NCI-H510A (cell line): ENCODE measurements at regions not wholly inside any gene's neighbourhood (a gene's known extent, or its start where the extent isn't known, plus 50 kb on each side); places are given as distances from the start of the nearest gene placed in this dataset.

Experiments used
- DNase-seq: peaks from one replicate; lab custom pipeline; 2025; lab: John Stamatoyannopoulos, UW

DNA sequence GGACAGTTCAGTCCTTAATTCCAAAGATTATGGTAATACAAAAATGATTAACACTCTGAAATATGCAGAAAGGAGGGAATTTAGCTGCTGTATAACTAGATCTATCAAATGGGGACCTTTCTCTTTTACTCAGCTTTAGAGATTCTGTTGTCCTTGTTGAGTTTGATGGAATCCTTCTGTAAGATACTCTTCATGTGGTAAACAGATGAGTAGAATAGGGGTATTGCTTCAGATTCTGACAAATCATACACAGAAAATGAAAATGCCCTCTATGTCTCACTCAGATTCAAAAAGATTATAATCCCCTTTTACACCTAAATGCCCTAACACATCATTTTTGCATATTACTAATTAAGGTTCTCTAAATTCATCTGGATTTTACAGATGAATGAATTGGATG lies 50.7 kb downstream of the ARHGAP35 start:
- DNase-seq: no peak

GRCh38 chr19:46913198-46913851 lies 52.5 kb downstream of the ARHGAP35 start:
- DNase-seq: no peak

DNA sequence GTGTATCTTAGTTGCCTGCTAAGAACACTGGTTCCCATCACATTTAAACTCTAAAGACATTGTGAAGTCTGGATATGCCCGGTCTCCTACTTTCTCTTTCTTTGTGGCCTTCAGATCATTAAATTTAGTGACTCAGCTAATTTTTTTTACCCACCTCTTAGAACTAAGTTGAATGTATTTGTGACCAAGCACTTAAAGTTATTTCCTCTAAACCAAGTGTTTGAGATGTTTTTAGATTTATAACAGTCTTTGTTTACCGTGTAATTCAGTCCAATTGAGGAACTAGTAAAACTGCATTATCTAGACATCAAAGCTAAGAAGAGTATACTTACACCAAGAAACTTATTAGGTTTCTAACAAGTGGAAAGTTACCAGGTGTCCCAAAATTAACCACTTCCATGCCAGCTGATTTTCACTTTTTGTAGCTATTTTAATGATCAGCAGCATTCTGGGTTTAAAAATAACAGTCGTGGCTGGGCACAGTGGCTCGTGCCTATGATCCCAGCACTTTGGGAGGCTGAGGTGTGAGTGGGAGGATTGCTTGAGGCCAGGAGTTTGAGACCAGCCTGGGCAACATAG lies 53.1 kb downstream of the ARHGAP35 start:
- no peak for DNase-seq

- no peak for DNase-seq
Measured at GRCh38 chr19:46915386-46915785, 54.6 kb downstream of the ARHGAP35 start.

- no peak for DNase-seq
Measured at GRCh38 chr19:46917002-46917401, 56.2 kb downstream of the ARHGAP35 start.

DNA sequence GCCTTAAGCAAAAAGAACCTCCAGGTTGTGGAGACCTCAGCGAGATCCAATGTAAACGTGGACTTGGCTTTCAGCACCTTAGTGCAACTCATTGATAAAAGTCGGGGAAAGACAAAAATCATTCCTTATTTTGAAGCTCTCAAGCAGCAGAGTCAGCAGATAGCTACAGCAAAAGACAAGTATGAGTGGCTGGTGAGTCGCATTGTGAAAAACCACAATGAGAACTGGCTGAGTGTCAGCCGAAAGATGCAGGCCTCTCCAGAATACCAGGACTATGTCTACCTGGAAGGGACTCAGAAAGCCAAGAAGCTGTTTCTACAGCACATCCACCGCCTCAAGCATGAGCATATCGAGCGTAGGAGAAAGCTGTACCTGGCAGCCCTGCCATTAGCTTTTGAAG lies 58.5 kb downstream of the ARHGAP35 start:
- no peak for DNase-seq

GRCh38 chr19:46920362-46920761 lies 59.6 kb downstream of the ARHGAP35 start:
- DNase-seq: no peak

DNA sequence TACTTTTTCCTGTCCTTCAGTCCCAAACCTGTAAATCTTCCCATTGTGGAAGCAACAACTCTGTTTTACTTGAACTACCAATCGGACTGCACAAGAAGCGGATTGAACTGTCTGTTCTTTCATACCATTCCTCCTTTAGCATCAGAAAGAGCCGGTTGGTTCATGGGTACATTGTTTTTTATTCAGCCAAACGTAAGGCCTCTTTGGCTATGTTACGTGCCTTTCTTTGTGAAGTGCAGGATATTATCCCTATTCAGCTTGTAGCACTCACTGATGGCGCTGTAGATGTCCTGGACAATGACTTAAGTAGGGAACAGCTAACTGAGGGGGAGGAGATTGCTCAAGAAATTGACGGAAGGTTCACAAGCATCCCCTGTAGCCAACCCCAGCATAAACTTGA lies 60.3 kb downstream of the ARHGAP35 start:
- no peak for DNase-seq

- DNase-seq: no peak
Measured at GRCh38 chr19:46922465-46922864, 61.7 kb downstream of the ARHGAP35 start.

DNA sequence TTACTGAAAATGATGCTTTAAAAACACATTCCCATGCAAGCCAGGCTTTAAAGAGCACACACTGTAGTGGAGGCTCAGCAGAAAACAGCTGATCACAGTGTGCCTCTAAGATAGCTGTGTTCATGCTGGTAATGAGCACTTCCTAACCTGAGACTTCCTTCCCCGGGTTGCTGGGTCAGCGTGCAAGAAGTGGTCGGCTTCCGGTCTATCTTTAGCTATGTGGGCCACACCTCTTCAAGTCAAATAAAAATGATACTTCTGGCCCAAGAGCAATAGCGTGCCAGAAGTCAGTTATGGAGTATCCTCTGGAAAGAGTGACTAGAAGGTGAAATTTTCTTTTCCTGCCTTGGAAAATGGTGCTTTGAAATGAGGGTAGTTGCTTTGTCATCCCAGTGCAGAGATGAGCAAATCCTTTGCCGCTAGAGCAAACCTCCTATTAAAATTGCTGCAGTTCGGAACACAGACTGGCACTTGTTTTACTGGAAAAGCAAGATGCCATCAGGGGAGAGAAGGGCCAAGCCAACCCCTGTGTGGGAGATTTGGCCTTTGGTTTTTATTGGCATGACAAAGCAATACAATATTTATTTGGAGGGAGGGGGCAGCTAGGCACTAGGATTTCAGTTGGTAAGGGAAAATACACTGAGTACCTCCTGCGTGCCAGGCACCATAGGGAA lies 64.2 kb downstream of the ARHGAP35 start:
- no peak for DNase-seq

DNA sequence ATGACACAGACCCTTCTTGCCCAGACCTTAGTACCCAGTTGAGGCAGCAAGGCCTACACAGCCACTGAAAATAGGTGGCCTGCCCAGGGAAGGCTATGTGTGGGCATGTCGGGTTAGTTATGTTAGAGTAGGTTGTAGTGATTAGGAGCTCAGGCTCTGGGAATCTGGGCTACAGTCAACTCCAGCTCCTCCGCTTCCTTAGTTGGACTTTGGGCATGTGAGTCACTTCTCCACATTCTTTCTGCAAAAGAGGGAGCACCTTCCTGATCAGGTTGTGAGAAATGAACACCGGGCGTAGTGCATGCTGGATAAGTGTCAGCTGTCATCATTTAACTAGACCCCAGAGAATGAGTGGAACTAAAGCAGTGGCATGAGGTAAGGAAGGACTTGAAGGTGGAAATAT lies 64.8 kb downstream of the ARHGAP35 start:
- DNase-seq: no peak

DNA sequence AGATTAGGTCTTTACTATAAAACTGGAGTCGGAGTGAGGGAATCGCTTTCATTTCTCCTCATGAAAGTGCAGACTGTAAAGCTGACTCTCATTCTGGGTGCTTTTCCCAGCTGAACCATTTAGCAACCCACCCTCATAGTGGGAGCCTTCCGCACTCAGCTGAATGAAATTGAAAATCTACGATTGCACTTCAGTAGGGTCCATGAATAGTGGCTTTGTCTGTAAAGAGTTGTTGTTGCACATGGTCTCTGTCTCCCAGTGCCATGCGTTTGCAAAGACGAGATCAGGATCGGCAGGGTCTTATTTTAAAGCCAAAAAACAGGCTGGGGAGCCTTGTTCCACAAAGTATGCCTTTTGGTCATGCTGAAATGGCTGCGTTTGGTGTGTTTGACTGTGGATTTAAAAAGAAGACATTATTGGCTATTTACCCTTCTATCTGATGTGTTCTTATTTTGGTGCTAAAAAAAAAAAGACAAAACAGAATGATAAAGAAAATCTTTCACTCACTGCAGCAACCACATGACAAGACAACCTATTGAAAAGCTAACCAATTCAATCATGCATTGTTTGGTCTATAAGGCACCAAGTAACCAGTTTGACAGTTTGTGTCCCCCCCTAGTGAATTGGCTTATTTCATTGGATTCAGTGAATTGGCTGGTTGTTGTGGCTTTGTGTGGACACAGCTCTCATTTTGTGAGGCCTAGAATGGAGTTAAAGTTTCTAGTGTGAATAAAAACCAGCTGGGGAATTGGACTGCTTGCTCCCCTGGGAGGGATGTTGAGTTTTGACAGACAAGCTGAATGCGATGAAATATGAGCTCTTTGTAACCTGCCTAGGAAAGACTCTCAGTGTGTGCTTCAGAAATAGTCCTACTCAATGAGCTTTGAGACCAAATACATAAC lies 65.6 kb downstream of the ARHGAP35 start:
- no peak for DNase-seq

DNA sequence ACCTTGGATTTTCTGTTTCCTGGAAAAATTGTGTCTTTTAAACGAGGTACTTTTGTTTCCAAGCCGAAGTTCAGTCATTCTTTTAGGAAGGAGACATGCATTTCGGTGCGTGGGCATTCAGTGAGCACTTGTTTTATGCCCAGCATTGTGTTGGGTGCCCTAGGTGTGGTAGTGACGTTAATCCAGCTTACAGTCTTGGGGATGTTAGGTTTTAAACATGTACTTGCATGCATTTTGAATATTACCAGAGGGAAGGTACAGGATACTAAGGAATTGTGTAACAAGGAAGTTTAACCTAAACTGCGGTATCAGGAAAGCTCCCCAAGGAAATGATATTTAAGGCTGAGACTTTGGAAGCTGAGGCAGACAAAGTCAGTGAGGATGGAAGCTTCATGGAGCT lies 66.3 kb downstream of the ARHGAP35 start:
- DNase-seq: no peak

DNA sequence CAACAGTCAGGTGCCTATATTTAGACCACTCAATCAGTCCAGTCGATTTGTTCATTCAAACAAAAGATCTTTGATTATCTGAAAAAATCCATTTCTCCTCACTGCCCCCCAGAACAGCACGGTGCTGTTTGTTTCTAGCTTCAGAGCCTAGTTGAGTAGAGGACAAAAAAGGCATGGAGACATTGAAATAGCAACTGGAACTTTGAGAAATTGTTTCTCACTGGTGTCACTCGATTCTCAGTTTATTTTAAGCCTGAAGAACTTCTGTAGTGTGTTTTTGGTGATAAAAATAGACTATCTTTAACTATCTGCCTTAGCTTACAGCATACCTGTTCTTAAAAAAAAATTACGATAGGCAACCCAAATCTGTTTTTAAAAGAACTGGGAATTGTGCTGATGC lies 67.1 kb downstream of the ARHGAP35 start:
- DNase-seq: no peak

- DNase-seq: no peak
Measured at GRCh38 chr19:46928951-46929350, 68.2 kb downstream of the ARHGAP35 start.

GRCh38 chr19:46931202-46931601 lies 70.4 kb downstream of the ARHGAP35 start:
- DNase-seq: no peak

GRCh38 chr19:46932346-46932745 lies 71.5 kb downstream of the ARHGAP35 start:
- DNase-seq: no peak

DNA sequence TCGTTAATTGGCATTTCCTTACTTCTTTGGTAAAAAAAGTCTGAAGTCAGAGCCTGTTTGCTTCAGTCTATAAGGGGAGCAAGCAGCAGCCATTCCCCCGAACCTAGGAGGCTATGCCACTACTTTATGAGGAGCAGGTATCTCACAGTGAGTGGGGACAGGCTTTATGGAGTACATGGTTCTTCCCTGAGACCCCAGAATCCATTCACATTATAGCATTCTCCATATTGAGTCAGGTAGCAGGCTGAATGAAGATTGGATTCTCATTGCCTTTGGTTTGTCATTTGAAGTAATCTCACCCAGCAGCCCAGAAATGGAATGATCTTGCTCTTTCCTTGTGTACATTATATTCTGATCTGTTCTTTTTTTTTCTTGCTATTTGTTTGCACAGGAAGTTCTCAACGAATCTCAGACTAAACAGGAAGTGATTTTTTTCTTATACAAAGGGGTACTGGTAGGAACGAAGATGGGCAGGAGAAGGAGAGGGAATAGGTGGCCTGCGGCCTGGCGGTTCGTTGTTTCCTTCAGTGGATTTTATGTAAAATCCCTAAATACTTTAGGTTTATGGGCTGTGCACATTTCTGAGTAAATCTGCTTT lies 74.4 kb downstream of the ARHGAP35 start:
- DNase-seq: no peak

DNA sequence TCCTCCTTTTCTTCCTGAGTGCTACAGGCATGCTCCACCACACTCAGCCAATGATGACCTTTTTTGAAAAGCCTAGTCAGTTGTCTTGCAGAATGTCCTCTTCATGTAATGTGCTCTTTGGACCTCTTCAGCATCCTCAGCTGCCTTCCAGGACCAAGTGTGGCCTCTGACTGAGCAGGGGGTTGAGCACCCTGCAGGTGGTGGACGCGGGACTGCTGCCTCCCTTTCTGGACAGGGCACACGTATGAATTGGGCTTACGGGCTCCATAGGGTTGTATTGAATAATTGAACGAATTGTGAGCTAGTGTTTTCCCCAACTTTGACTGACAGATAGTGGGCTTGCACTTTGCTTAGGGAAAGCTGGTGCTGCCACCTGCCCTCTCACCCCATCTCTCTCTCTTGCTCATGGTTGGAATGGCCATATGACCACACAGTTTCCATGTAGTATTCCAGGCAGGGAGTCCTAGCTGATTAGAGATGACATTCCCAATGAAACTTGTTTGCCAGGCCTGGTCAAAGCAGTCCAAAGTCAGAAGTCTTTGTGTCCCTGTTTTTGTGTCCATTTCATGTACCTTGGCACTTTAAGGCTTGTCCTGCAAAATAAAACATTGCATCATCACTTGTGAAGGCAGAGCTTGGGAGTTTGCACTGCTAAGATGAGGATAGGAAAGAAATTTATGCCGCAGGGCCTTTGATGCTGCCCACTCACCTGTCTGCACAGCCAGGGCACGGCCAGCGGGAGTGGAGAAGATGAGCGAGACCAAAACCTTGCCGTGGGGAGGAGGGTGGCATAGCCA lies 76.3 kb upstream of the NPAS1 start:
- DNase-seq: no peak

GRCh38 chr19:46944123-46944748 lies 75.4 kb upstream of the NPAS1 start:
- no peak for DNase-seq
